Keratinocyte (primary cell): ENCODE measurements at regions not wholly inside any gene's neighbourhood (a gene's known extent, or its start where the extent isn't known, plus 50 kb on each side); places are given as distances from the start of the nearest gene placed in this dataset.
"Not testable (repeated sequence)": the region's sequence is repeated elsewhere in the genome, so short reads cannot be mapped to it uniquely, and the experiment has no call there.

Experiments
- DNase-seq: peaks from one replicate; pipeline ENCODE4 v3.0.0-alpha.2; 2011; ENCODE audit warnings: low read depth, missing footprints, low spot score
- FAIRE-seq: peaks from 2 replicates; lab custom pipeline; 2011; peaks lifted over from hg19 to GRCh38; lab: Jason Lieb, UNC
- H2AFZ ChIP-seq: 2 replicates; pipeline ENCODE4 v1.6.0; 2012; ENCODE audit warnings: low read length, control low read depth, inconsistent platforms; ENCODE audit not compliant: control insufficient read depth
- H3K27ac ChIP-seq: 2 replicates; pipeline ENCODE4 v1.5.1; 2011; ENCODE audit warnings: low read length; ENCODE audit not compliant: control insufficient read depth, insufficient read depth
- H3K27me3 ChIP-seq: 3 replicates; pipeline ENCODE4 v1.6.0; 2011; ENCODE audit warnings: low read length; ENCODE audit not compliant: control insufficient read depth, insufficient read depth; ENCODE audit errors: extremely low read depth
- H3K36me3 ChIP-seq, 2 experiments: 2 replicates in 1 of 2; 3 replicates in 1 of 2; pipeline ENCODE4 v1.5.1; 2011; ENCODE audit warnings: low read length in 2 of 2, mild to moderate bottlenecking in 1 of 2; ENCODE audit not compliant: control insufficient read depth in 2 of 2, insufficient read depth in 2 of 2; ENCODE audit errors: extremely low read depth in 1 of 2
- H3K4me1 ChIP-seq: 3 replicates; pipeline ENCODE4 v1.5.1; 2011; ENCODE audit warnings: low read length; ENCODE audit not compliant: control insufficient read depth, insufficient read depth; ENCODE audit errors: extremely low read depth
- H3K4me2 ChIP-seq: 3 replicates; pipeline ENCODE4 v1.6.0; 2011; ENCODE audit warnings: low read depth, low read length; ENCODE audit not compliant: control insufficient read depth, insufficient read depth; ENCODE audit errors: extremely low read depth
- H3K4me3 ChIP-seq, 3 experiments: fragments of 200-600 bp in 1 of 3; sonication (generic) in 1 of 3; 2 replicates in 2 of 3; 3 replicates in 1 of 3; pipeline ENCODE4 v1.5.1; 2011 to 2016; ENCODE audit warnings: low read length in 3 of 3, mild to moderate bottlenecking in 3 of 3, control low read depth in 2 of 3, inconsistent platforms in 1 of 3, low read depth in 1 of 3, mixed read lengths in 1 of 3, mixed run types in 1 of 3, moderate library complexity in 1 of 3; ENCODE audit not compliant: control insufficient read depth in 2 of 3, insufficient read depth in 2 of 3; ENCODE audit errors: extremely low read depth in 1 of 3
- H3K79me2 ChIP-seq: 2 replicates; pipeline ENCODE4 v1.6.0; 2012; ENCODE audit warnings: low read length; ENCODE audit not compliant: control insufficient read depth, insufficient read depth
- H3K9ac ChIP-seq: 3 replicates; pipeline ENCODE4 v1.6.0; 2011; ENCODE audit warnings: low read length; ENCODE audit not compliant: control insufficient read depth, insufficient read depth; ENCODE audit errors: extremely low read depth
- H3K9me1 ChIP-seq: 3 replicates; pipeline ENCODE4 v1.6.0; 2011; ENCODE audit warnings: low read length; ENCODE audit not compliant: control insufficient read depth, insufficient read depth; ENCODE audit errors: extremely low read depth
- H3K9me3 ChIP-seq: 2 replicates; pipeline ENCODE4 v1.5.1; 2012; ENCODE audit warnings: low read depth, low read length; ENCODE audit not compliant: control insufficient read depth
- H4K20me1 ChIP-seq: 3 replicates; pipeline ENCODE4 v1.6.0; 2011; ENCODE audit warnings: low read length; ENCODE audit not compliant: control insufficient read depth, insufficient read depth; ENCODE audit errors: extremely low read depth
- CTCF ChIP-seq, 3 experiments: IDR thresholded peaks in 1 of 3; conservative IDR thresholded peaks in 1 of 3; optimal IDR thresholded peaks in 1 of 3; 2 replicates in 2 of 3; 3 replicates in 1 of 3; pipeline versions ENCODE3 to v1.5.1; 2011; ENCODE audit warnings: low read length in 3 of 3, mild to moderate bottlenecking in 3 of 3, moderate library complexity in 2 of 3, control low read depth in 1 of 3, inconsistent platforms in 1 of 3; ENCODE audit not compliant: insufficient read depth in 2 of 3; ENCODE audit errors: extremely low read depth in 1 of 3
- EZH2 ChIP-seq: IDR thresholded peaks from one replicate; pipeline ENCODE4 v1.6.1; 2012; ENCODE audit warnings: inconsistent platforms, mild to moderate bottlenecking, low read length, moderate library complexity
- dilution Hi-C: fragments of 300-500 bp; cut with MboI; formaldehyde crosslinking; loops from one replicate; pipeline ENCODE4 v1.7.0; 2020; ENCODE audit warnings: low sequenced_read_pairs; ENCODE audit not compliant: extremely low pct_ligation_motif_present

GRCh38 chr18:4921548-4921947 lies 275.5 kb downstream of the AKAIN1 start:
- Histone ChIP-seq H3K4me1 (no peaks in the 10 kb centered on the region), H3K9me3 (no peaks in the 10 kb centered on the region), H3K9ac (no peak overlapping the region), H3K27ac (no peak overlapping the region), H2AFZ (no peak overlapping the region), H3K27me3 (no peaks in the 10 kb centered on the region), H3K9me1 (no peaks in the 10 kb centered on the region), H3K4me2 (no peak overlapping the region), H3K79me2 (no peaks in the 10 kb centered on the region), H3K36me3 (no peaks in the 10 kb centered on the region), H4K20me1 (no peaks in the 10 kb centered on the region), H3K4me3 (no peak overlapping the region)
- TF ChIP-seq CTCF (optimal IDR thresholded peaks at IDR 0.05 in 1 of 3, IDR thresholded peaks at IDR 0.05 in 1 of 3, conservative IDR thresholded peaks at IDR 0.05 in 1 of 3; ENCODE audit: extremely low read depth in 1 of 3, insufficient read depth in 2 of 3, low read length in 3 of 3) (no peak), EZH2 (no peak)
- no peak for FAIRE-seq
- no peak for DNase-seq
- dilution Hi-C loops, result no loop called here

GRCh38 chr18:4917509-4917908 lies 279.5 kb downstream of the AKAIN1 start:
- dilution Hi-C loops, FAIRE-seq, DNase-seq: not testable (repeated sequence)

GRCh38 chr18:4908328-4908727 lies 288.7 kb downstream of the AKAIN1 start:
- no peak overlapping the region for H2AFZ ChIP-seq
- H3K9ac ChIP-seq, result no peak overlapping the region
- H3K36me3 ChIP-seq, result no peaks in the 10 kb centered on the region
- no peaks in the 10 kb centered on the region for H3K4me1 ChIP-seq
- H3K9me3 ChIP-seq, result no peaks in the 10 kb centered on the region
- no peak for DNase-seq
- no peaks in the 10 kb centered on the region for H4K20me1 ChIP-seq
- no peak overlapping the region for H3K4me2 ChIP-seq
- H3K79me2 ChIP-seq, result no peaks in the 10 kb centered on the region
- no peak for FAIRE-seq
- H3K27ac ChIP-seq, result no peak overlapping the region
- no peaks in the 10 kb centered on the region for H3K27me3 ChIP-seq
- dilution Hi-C loops, result no loop called here
- H3K4me3 ChIP-seq, result no peak overlapping the region
- TF ChIP-seq CTCF (optimal IDR thresholded peaks at IDR 0.05 in 1 of 3, IDR thresholded peaks at IDR 0.05 in 1 of 3, conservative IDR thresholded peaks at IDR 0.05 in 1 of 3; ENCODE audit: extremely low read depth in 1 of 3, insufficient read depth in 2 of 3, low read length in 3 of 3), result no peak
- TF ChIP-seq EZH2, result no peak
- H3K9me1 ChIP-seq, result no peaks in the 10 kb centered on the region

More at GRCh38 chr18:4917509-4917908, 279.5 kb downstream of the AKAIN1 start:
- H3K79me2 ChIP-seq, H3K9me3 ChIP-seq, H3K9me1 ChIP-seq, H3K27ac ChIP-seq, H3K36me3 ChIP-seq, H3K4me3 ChIP-seq, H3K4me2 ChIP-seq, H3K9ac ChIP-seq, H3K4me1 ChIP-seq, H2AFZ ChIP-seq, H3K27me3 ChIP-seq, H4K20me1 ChIP-seq: not testable (repeated sequence)
